Astrocyte (in vitro differentiated cells and primary cell): ENCODE measurements at regions not wholly inside any gene's neighbourhood (a gene's known extent, or its start where the extent isn't known, plus 50 kb on each side); places are given as distances from the start of the nearest gene placed in this dataset.
"Not testable (repeated sequence)": the region's sequence is repeated elsewhere in the genome, so short reads cannot be mapped to it uniquely, and the experiment has no call there.

Experiments used
- DNase-seq: peaks from one replicate; pipeline ENCODE4 v3.0.0-alpha.2; 2010; ENCODE audit warnings: low read depth
- FAIRE-seq: peaks from 2 replicates; lab custom pipeline; 2011; peaks lifted over from hg19 to GRCh38; lab: Jason Lieb, UNC
- H2AFZ ChIP-seq: 2 replicates; pipeline ENCODE4 v1.6.0; 2012; ENCODE audit warnings: low read depth, low read length, inconsistent platforms
- H3K27ac ChIP-seq: 2 replicates; pipeline ENCODE4 v1.5.1; 2011; ENCODE audit warnings: low read depth, low read length, inconsistent platforms
- H3K27me3 ChIP-seq: 2 replicates; pipeline ENCODE4 v1.6.0; 2011; ENCODE audit warnings: low read length, inconsistent platforms; ENCODE audit not compliant: insufficient read depth
- H3K36me3 ChIP-seq: 2 replicates; pipeline ENCODE4 v1.5.1; 2011; ENCODE audit warnings: low read length, inconsistent platforms; ENCODE audit not compliant: insufficient read depth
- H3K4me1 ChIP-seq: 2 replicates; pipeline ENCODE4 v1.5.1; 2011; ENCODE audit warnings: low read length, inconsistent platforms; ENCODE audit not compliant: insufficient read depth
- H3K4me2 ChIP-seq: 2 replicates; pipeline ENCODE4 v1.6.0; 2012; ENCODE audit warnings: low read length, inconsistent platforms
- H3K4me3 ChIP-seq: 2 replicates; pipeline ENCODE4 v1.5.1; 2011; ENCODE audit warnings: low read depth, mild to moderate bottlenecking, low read length, inconsistent platforms; ENCODE audit not compliant: insufficient read depth
- H3K79me2 ChIP-seq: 2 replicates; pipeline ENCODE4 v1.6.0; 2012; ENCODE audit warnings: mild to moderate bottlenecking, low read length, inconsistent platforms; ENCODE audit not compliant: insufficient read depth
- H3K9ac ChIP-seq: 2 replicates; pipeline ENCODE4 v1.6.0; 2012; ENCODE audit warnings: mild to moderate bottlenecking, low read length, inconsistent platforms
- H3K9me3 ChIP-seq: 2 replicates; pipeline ENCODE4 v1.5.1; 2012; ENCODE audit warnings: low read depth, mild to moderate bottlenecking, low read length, inconsistent platforms; ENCODE audit not compliant: insufficient read depth
- H4K20me1 ChIP-seq: 2 replicates; pipeline ENCODE4 v1.6.0; 2012; ENCODE audit warnings: low read length, inconsistent platforms; ENCODE audit not compliant: insufficient read depth
- H3K27ac Mint-ChIP-seq: one replicate; pipeline ENCODE4 v1.8.0; 2021; ENCODE audit warnings: mild to moderate bottlenecking, mixed read lengths; ENCODE audit not compliant: unreplicated experiment
- H3K27me3 Mint-ChIP-seq: one replicate; pipeline ENCODE4 v1.8.0; 2021; ENCODE audit warnings: low read depth, mixed read lengths; ENCODE audit not compliant: unreplicated experiment
- H3K36me3 Mint-ChIP-seq: one replicate; pipeline ENCODE4 v1.8.0; 2021; ENCODE audit warnings: low read depth, mixed read lengths; ENCODE audit not compliant: unreplicated experiment
- H3K4me1 Mint-ChIP-seq: one replicate; pipeline ENCODE4 v1.8.0; 2021; ENCODE audit warnings: low read depth, mixed read lengths; ENCODE audit not compliant: unreplicated experiment
- H3K4me3 Mint-ChIP-seq: one replicate; pipeline ENCODE4 v1.8.0; 2021; ENCODE audit warnings: mild to moderate bottlenecking, moderate library complexity, mixed read lengths; ENCODE audit not compliant: unreplicated experiment
- H3K9me3 Mint-ChIP-seq: one replicate; pipeline ENCODE4 v1.8.0; 2021; ENCODE audit warnings: mild to moderate bottlenecking, mixed read lengths; ENCODE audit not compliant: unreplicated experiment
- EZH2 ChIP-seq: IDR thresholded peaks from 2 replicates; pipeline ENCODE4 v1.6.1; 2012; ENCODE audit warnings: mild to moderate bottlenecking, low read length, inconsistent platforms; ENCODE audit not compliant: insufficient read depth
- TF ChIP-seq, protein P1 (sequence below): IDR thresholded peaks from 2 replicates; pipeline ENCODE4 v1.5.1; 2011; ENCODE audit warnings: low read depth, mild to moderate bottlenecking, inconsistent platforms, low read length, moderate library complexity; ENCODE audit not compliant: insufficient read depth

GRCh38 chr5:113703266-113703665, 189.8 kb downstream of the YTHDC2 start:
- no peaks in the 10 kb centered on the region for H3K36me3 Mint-ChIP-seq
- H3K4me3 Mint-ChIP-seq = no peak overlapping the region
- Histone ChIP-seq H3K4me3 (no peak overlapping the region), H3K79me2 (no peaks in the 10 kb centered on the region), H3K9ac (no peak overlapping the region), H3K27me3 (no peaks in the 10 kb centered on the region), H3K36me3 (no peaks in the 10 kb centered on the region), H3K9me3 (no peaks in the 10 kb centered on the region), H3K4me1 (no peaks in the 10 kb centered on the region), H4K20me1 (no peaks in the 10 kb centered on the region), H3K27ac (no peak overlapping the region), H3K4me2 (no peak overlapping the region), H2AFZ (no peak overlapping the region)
- H3K4me1 Mint-ChIP-seq = no peaks in the 10 kb centered on the region
- peaks cover 15% of the 10 kb centered on the region for H3K9me3 Mint-ChIP-seq
- no peak for DNase-seq
- FAIRE-seq = no peak
- no peaks in the 10 kb centered on the region for H3K27me3 Mint-ChIP-seq
- H3K27ac Mint-ChIP-seq = no peak overlapping the region
- no peak for TF ChIP-seq EZH2
- TF ChIP-seq, protein P1, sequence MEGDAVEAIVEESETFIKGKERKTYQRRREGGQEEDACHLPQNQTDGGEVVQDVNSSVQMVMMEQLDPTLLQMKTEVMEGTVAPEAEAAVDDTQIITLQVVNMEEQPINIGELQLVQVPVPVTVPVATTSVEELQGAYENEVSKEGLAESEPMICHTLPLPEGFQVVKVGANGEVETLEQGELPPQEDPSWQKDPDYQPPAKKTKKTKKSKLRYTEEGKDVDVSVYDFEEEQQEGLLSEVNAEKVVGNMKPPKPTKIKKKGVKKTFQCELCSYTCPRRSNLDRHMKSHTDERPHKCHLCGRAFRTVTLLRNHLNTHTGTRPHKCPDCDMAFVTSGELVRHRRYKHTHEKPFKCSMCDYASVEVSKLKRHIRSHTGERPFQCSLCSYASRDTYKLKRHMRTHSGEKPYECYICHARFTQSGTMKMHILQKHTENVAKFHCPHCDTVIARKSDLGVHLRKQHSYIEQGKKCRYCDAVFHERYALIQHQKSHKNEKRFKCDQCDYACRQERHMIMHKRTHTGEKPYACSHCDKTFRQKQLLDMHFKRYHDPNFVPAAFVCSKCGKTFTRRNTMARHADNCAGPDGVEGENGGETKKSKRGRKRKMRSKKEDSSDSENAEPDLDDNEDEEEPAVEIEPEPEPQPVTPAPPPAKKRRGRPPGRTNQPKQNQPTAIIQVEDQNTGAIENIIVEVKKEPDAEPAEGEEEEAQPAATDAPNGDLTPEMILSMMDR = no peak

- no peaks in the 10 kb centered on the region for H3K9me3 ChIP-seq
- FAIRE-seq = no peak
- H3K79me2 ChIP-seq = no peaks in the 10 kb centered on the region
- DNase-seq = no peak
- Mint-ChIP-seq H3K9me3 (peaks cover 21% of the 10 kb centered on the region), H3K27ac (no peak overlapping the region), H3K27me3 (peaks cover 2% of the 10 kb centered on the region), H3K4me1 (no peaks in the 10 kb centered on the region), H3K36me3 (no peaks in the 10 kb centered on the region), H3K4me3 (no peak overlapping the region)
- H3K4me2 ChIP-seq = no peak overlapping the region
- H3K36me3 ChIP-seq = no peaks in the 10 kb centered on the region
- H3K9ac ChIP-seq = no peak overlapping the region
- no peak overlapping the region for H2AFZ ChIP-seq
- H3K27me3 ChIP-seq = no peaks in the 10 kb centered on the region
- no peaks in the 10 kb centered on the region for H4K20me1 ChIP-seq
- no peaks in the 10 kb centered on the region for H3K4me1 ChIP-seq
- no peak overlapping the region for H3K27ac ChIP-seq
- no peak for TF ChIP-seq EZH2
- TF ChIP-seq, protein P1 = no peak
- H3K4me3 ChIP-seq = no peak overlapping the region
Observed at GRCh38 chr5:113705657-113706056, 192.2 kb downstream of the YTHDC2 start.

GRCh38 chr5:113713051-113713450, 199.6 kb downstream of the YTHDC2 start:
- Histone ChIP-seq H3K9ac (no peak overlapping the region), H3K4me1 (no peaks in the 10 kb centered on the region), H2AFZ (no peak overlapping the region), H3K9me3 (no peaks in the 10 kb centered on the region), H4K20me1 (no peaks in the 10 kb centered on the region), H3K4me2 (no peak overlapping the region), H3K79me2 (no peaks in the 10 kb centered on the region), H3K27me3 (no peaks in the 10 kb centered on the region), H3K36me3 (no peaks in the 10 kb centered on the region), H3K27ac (no peak overlapping the region), H3K4me3 (no peak overlapping the region)
- TF ChIP-seq, protein P1 = no peak
- TF ChIP-seq EZH2 = no peak
- FAIRE-seq = no peak
- Mint-ChIP-seq H3K36me3 (no peaks in the 10 kb centered on the region), H3K27me3 (peaks cover 2% of the 10 kb centered on the region), H3K4me3 (peak overlapping the region; percentile 15), H3K27ac (peak overlapping the region; percentile 93), H3K4me1 (peaks cover 12% of the 10 kb centered on the region), H3K9me3 (peaks cover 23% of the 10 kb centered on the region)
- no peak for DNase-seq

GRCh38 chr5:113715921-113716320, 202.4 kb downstream of the YTHDC2 start:
- not testable (repeated sequence) for H4K20me1 ChIP-seq, DNase-seq, H3K9me3 ChIP-seq, H3K79me2 ChIP-seq, H3K4me3 Mint-ChIP-seq, H3K27ac Mint-ChIP-seq, H2AFZ ChIP-seq, H3K4me2 ChIP-seq, H3K4me3 ChIP-seq, H3K4me1 ChIP-seq, FAIRE-seq, H3K9ac ChIP-seq, H3K36me3 Mint-ChIP-seq, H3K27ac ChIP-seq, H3K27me3 Mint-ChIP-seq, H3K27me3 ChIP-seq, H3K36me3 ChIP-seq
- peaks cover 20% of the 10 kb centered on the region for H3K9me3 Mint-ChIP-seq
- peaks cover 12% of the 10 kb centered on the region for H3K4me1 Mint-ChIP-seq
